Erythroblast (primary cell): ENCODE measurements at regions not wholly inside any gene's neighbourhood (a gene's known extent, or its start where the extent isn't known, plus 50 kb on each side); places are given as distances from the start of the nearest gene placed in this dataset.

Experiments used
- GATA1 ChIP-seq: IDR thresholded peaks from 2 replicates; pipeline ENCODE4 v1.6.1; 2011; ENCODE audit warnings: low read depth, mild to moderate bottlenecking, control low read depth, low read length, moderate library complexity
- POLR2A ChIP-seq: IDR thresholded peaks from 2 replicates; pipeline ENCODE4 v1.6.1; 2011; ENCODE audit warnings: mild to moderate bottlenecking, low read length

DNA sequence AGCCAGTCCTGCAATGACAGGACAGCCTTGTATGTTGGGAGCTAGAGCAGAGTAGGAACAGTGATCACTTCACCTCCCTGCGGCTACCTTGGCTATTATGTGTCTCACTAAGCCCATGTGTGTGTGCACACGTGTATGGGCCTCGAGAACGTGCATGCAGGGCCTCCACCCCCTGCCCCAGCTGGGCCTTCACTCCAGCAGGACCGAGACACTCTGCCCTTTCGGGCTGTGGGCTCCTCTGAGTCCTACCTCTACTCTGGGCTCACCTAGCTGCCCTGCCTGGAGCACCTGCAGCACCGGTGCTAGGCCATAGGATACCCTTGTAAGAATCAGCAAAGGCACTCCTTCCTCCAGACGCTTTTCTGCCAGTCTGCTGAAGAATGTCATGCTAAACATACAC lies 77.5 kb downstream of the LINGO1 start:
- TF ChIP-seq POLR2A, result no peak
- TF ChIP-seq GATA1, result no peak
